SKM-1 (cell line): ENCODE measurements at regions not wholly inside any gene's neighbourhood (a gene's known extent, or its start where the extent isn't known, plus 50 kb on each side); places are given as distances from the start of the nearest gene placed in this dataset.
"Not testable (repeated sequence)": the region's sequence is repeated elsewhere in the genome, so short reads cannot be mapped to it uniquely, and the experiment has no call there.

Source experiments
- DNase-seq: peaks from one replicate; lab custom pipeline; 2025; ENCODE audit not compliant: unreplicated experiment; lab: John Stamatoyannopoulos, UW

DNA sequence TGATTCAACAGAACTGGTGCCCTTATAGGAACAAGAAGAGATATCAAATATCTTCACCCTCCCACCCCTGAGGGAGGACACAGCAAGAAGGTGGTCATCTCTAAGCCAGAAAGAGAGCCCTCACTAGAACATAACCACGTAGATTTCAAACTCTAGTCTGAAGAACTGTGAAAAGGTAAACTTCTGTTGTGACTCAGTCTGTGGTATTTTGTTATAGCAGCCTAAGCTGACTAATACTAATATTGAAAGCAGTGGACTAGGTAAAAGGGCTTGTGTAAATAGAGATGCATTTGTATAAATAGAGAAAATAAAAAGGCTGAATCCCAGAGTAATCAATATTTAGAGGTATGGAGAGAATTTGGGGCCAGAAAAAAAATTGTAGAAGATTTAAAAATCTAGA, 157.6 kb upstream of the CCNH start:
- no peak for DNase-seq

DNA sequence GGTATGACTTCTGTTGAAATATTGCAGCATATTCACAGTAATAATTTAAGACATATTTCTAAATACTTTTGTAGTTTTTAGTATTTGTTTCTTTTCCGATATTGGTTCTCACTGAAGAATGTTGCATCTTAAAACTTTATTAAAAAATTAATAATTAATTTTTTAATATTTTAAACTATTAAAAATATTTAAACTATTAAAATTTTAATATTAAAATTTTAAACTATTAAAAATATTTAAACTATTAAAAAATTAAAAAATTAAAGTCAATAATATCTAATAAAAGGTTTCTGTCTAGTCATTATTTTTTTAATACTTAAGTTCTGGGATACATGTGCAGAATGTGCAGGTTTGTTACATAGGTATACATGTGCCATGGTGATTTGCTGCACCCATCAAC, 149.3 kb upstream of the CCNH start:
- DNase-seq, result no peak

- DNase-seq, result no peak
Measured at GRCh38 chr5:87560528-87560927, 147.8 kb upstream of the CCNH start.

- no peak for DNase-seq
Measured at GRCh38 chr5:87551911-87552310, 139.2 kb upstream of the CCNH start.

DNA sequence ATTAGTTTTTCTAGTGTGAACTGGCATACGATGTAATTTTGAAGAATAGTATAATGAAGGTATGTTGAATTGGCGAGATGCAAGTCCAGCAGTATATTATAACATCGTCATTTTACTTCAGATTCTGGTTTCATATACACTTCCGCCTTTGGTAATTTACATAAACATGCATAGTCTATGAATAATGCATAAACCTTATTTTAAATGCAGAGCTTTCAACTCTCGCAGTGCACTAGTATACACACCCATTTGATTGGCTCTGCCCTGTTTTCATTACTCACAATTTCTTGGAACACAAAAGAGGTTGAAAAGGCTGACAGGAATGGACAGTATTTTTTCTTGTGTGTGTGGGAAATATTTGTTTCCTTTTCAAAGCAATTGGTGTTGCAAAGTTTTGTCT, 128.9 kb upstream of the CCNH start:
- no peak for DNase-seq

- no peak for DNase-seq
Measured at GRCh38 chr5:87541033-87541432, 128.3 kb upstream of the CCNH start.

GRCh38 chr5:87539839-87540238, 127.1 kb upstream of the CCNH start:
- DNase-seq, result no peak

DNA sequence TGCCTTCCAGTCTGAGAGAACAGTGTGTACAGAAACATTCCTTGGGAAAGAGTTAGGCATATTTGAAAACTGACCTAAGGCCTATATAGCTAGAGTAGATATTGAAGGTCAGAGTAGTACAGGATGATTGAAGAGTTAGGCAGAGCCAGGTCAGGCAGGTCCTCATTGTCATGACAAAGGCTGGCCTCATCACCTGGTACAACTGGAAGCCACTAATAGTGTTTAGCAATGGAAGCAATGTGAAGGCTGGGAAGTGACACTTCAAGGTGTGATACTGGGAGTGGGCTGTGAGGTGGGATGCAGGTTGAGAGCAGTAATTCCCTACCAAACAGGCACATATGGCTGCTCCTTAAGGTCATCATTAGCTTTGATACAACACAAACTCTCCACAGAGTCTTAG, 123.6 kb upstream of the CCNH start:
- DNase-seq, result no peak

DNA sequence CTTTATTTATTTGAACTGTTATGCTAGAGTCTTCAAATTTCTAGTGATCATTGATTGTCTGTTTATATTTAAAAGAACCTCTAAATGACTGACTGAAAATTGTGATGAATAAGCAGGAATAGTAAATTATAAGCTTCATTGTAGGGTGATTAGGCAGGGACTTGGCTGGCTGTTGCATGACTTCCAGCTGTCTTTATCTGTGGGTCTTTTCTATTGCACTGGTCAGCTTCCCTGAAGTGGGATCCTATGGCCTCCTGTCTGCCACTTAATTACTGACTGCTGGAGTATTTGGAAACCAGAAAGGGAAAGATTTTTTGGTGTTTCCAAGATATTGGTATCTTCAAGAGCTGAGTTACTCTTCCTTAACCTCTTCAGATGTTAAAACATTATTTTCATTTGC, 123.0 kb upstream of the CCNH start:
- no peak for DNase-seq

DNA sequence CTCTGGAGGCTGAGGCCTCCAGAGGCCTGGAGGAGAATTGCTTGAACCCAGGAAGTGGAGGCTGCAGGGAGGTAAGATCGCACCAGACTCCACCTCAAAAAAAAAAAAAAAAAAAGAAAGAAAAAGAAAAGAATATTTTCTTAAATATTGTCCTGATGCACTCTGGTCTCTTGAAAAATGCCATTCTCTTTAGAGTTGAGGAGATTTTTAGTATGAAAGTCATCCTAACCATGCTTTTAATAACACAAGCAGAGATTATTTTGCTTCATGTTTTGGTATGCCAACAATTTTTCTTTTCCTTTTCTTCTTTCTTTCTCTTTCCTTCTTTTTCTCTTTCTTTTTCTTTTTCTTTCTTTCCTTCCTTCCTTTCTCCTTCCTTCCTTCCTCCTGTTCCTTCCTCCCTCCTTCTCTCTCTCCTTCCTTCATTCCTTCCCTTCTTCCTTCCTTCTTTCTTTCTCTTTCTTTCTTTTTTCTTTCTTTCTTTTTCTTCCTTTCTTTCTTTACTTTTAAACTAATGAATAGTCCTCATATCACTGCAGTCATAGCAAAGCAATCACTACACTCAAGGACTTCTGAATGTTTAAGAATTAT, 116.9 kb upstream of the CCNH start:
- no peak for DNase-seq

GRCh38 chr5:87526131-87526530, 113.4 kb upstream of the CCNH start:
- DNase-seq, result no peak

DNA sequence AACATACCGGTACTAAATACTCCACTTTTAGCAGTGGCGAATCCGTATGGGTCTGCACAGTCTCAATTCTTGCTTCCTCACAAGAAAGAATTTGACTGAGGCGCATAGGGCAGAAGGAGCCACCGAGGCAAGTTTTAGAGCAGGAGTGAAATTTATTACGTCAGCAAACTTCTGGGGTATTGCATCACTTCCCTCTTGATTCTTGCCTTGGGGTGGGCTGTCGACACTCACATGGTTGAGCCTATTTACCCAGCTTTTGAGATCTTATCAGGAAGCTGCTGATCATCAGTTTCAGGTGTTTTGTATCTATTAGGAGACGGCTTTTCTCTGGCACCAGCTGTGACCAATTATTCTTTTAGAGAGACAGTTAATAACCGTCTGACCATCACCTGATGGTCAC, 111.5 kb upstream of the CCNH start:
- DNase-seq, result no peak

DNA sequence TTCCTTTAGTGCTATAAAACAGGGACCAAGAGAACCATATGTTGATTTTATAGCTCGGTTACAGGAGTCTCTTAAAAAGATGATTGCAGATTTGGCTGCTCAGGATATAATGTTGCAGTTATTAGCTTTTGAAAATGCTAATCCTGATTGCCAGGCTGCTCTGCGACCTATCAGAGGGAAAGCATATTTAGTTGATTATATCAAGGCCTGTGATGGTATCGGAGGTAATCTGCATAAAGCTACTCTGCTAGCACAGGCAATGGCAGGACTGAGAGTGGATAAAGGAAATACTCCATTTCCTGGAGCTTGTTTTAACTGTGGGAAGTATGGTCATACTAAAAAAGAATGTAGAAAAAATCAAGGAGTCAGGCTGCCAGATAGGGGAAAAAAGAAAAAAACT, 99.0 kb upstream of the CCNH start:
- DNase-seq, result not testable (repeated sequence)

GRCh38 chr5:87503004-87503403, 90.3 kb upstream of the CCNH start:
- DNase-seq, result no peak

DNA sequence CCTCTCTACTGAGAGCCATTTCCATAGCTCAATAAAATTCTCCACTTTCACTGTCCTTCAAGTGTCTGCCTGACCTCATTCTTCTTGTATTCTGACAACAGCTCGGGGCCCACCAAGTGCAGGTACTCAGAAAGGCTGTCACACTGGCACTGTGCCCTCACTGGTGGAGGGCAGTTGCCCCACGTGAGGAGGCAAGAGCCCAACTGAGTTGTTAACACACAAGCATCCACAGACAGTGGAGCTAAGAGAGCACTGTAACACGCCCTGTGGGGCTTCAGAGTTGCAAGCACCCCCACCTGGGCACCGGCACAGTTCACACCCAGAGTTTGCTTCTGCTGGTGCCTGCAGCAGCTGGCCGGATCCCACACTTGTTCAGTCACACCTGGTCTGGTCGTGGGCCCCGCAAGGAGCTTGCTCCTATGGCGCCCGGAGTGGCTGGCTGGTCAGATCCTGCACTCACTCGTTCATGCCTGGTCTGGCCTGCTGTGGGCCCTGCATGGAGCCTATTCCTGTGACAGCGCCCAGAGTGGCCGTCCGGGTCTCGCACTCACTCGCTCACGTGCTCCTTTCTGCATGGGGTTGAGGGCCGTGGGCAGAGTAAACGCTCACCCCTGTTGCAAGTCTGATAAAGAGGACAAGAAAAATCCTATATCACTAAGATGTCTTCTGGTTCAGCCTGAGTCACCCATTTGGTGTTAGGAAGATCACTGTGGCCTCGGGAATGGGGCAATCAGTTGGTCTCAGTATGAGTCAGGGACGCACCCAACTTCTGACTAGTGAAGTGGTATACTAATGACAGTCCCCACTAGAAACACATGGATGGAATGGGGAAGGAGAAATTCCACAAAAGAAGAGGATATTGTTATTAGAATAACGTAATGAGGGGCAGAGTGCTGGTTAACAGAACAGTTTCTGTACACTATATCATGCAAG, 87.0 kb upstream of the CCNH start:
- DNase-seq, result no peak
